Ishikawa (cell line): ENCODE measurements at regions not wholly inside any gene's neighbourhood (a gene's known extent, or its start where the extent isn't known, plus 50 kb on each side); places are given as distances from the start of the nearest gene placed in this dataset.

Experiments used
- CREB1 ChIP-seq: IDR thresholded peaks from 2 replicates; pipeline ENCODE4 v1.6.1; 2012; ENCODE audit warnings: low read depth
- EP300 ChIP-seq: IDR thresholded peaks from 2 replicates; pipeline ENCODE4 v1.6.1; 2012; ENCODE audit warnings: borderline replicate concordance
- NFIC ChIP-seq: IDR thresholded peaks from 2 replicates; pipeline ENCODE4 v1.6.1; 2012
- USF1 ChIP-seq: IDR thresholded peaks from 2 replicates; pipeline ENCODE4 v1.6.1; 2012
- YY1 ChIP-seq: IDR thresholded peaks from 2 replicates; pipeline ENCODE4 v1.6.1; 2012; ENCODE audit warnings: low read depth

- TF ChIP-seq USF1 (no peak), NFIC (no peak), CREB1 (no peak), EP300 (no peak), YY1 (no peak)
These were observed 405.8 kb upstream of the SALL3 start for GRCh38 chr18:78573773-78574172.
